ENCODE measurements at regions not wholly inside any gene's neighbourhood (a gene's known extent, or its start where the extent isn't known, plus 50 kb on each side); places are given as distances from the start of the nearest gene placed in this dataset.
"Not testable (repeated sequence)": the region's sequence is repeated elsewhere in the genome, so short reads cannot be mapped to it uniquely, and the experiment has no call there.

GRCh38 chr7:106499897-106500296 is 161.1 kb downstream of the CCDC71L start:
- no peak for ATAC-seq
- TF ChIP-seq RARB (CRISPR knock-in tag; IDR thresholded peaks at IDR 0.05) (no peak), ARNTL (CRISPR knock-in tag; IDR thresholded peaks at IDR 0.05; ENCODE audit: borderline replicate concordance, low read depth) (no peak), TSHZ2 (CRISPR knock-in tag; IDR thresholded peaks at IDR 0.05) (no peak), TOX (CRISPR knock-in tag; IDR thresholded peaks at IDR 0.05; ENCODE audit: borderline replicate concordance) (no peak), POU6F1 (CRISPR knock-in tag; IDR thresholded peaks at IDR 0.05; ENCODE audit: borderline replicate concordance, low read depth) (no peak), GLIS3 (CRISPR knock-in tag; IDR thresholded peaks at IDR 0.05) (no peak)

GRCh38 chr7:106498005-106498404 is 163.0 kb downstream of the CCDC71L start:
- not testable (repeated sequence) for ATAC-seq

GRCh38 chr7:106493041-106493731 is 167.8 kb downstream of the CCDC71L start:
- no peak for ATAC-seq
- TF ChIP-seq OSR1 (CRISPR knock-in tag; IDR thresholded peaks at IDR 0.05): no peak
- no peak for TF ChIP-seq POU6F1 (CRISPR knock-in tag; IDR thresholded peaks at IDR 0.05; ENCODE audit: borderline replicate concordance, low read depth)
- no peak for TF ChIP-seq TCF4 (CRISPR knock-in tag; IDR thresholded peaks at IDR 0.05; ENCODE audit: borderline replicate concordance)
- no peak for TF ChIP-seq ARNTL (CRISPR knock-in tag; IDR thresholded peaks at IDR 0.05; ENCODE audit: borderline replicate concordance, low read depth)
- no peak for TF ChIP-seq CSDC2 (CRISPR knock-in tag; IDR thresholded peaks at IDR 0.05)
- TF ChIP-seq ZFP30 (CRISPR knock-in tag; IDR thresholded peaks at IDR 0.05): no peak
- no peak for TF ChIP-seq ZNF70 (CRISPR knock-in tag; IDR thresholded peaks at IDR 0.05)
- TF ChIP-seq RARB (CRISPR knock-in tag; IDR thresholded peaks at IDR 0.05): no peak
- TF ChIP-seq CREB5 (CRISPR knock-in tag; IDR thresholded peaks at IDR 0.05; ENCODE audit: low read depth): no peak
- no peak for TF ChIP-seq PATZ1 (CRISPR knock-in tag; IDR thresholded peaks at IDR 0.05; ENCODE audit: borderline replicate concordance)
- no peak for TF ChIP-seq BACH2 (CRISPR knock-in tag; IDR thresholded peaks at IDR 0.05; ENCODE audit: borderline replicate concordance)

- no peak for ATAC-seq
- no peak for TF ChIP-seq PATZ1 (CRISPR knock-in tag; IDR thresholded peaks at IDR 0.05; ENCODE audit: borderline replicate concordance)
- TF ChIP-seq CSRNP3 (CRISPR knock-in tag; IDR thresholded peaks at IDR 0.05): no peak
- TF ChIP-seq POU6F1 (CRISPR knock-in tag; IDR thresholded peaks at IDR 0.05; ENCODE audit: borderline replicate concordance, low read depth): no peak
- no peak for TF ChIP-seq ZNF565 (CRISPR knock-in tag; conservative IDR thresholded peaks at IDR 0.05; ENCODE audit: low read depth)
- TF ChIP-seq ZC3H10 (CRISPR knock-in tag; IDR thresholded peaks at IDR 0.05): no peak
- no peak for TF ChIP-seq SNAI2 (CRISPR knock-in tag; IDR thresholded peaks at IDR 0.05)
- TF ChIP-seq PPARA (CRISPR knock-in tag; IDR thresholded peaks at IDR 0.05; ENCODE audit: borderline replicate concordance): no peak
- no peak for TF ChIP-seq RARB (CRISPR knock-in tag; IDR thresholded peaks at IDR 0.05)
- TF ChIP-seq ZFP3 (CRISPR knock-in tag; IDR thresholded peaks at IDR 0.05): no peak
- no peak for TF ChIP-seq ZNF8 (CRISPR knock-in tag; IDR thresholded peaks at IDR 0.05)
Observed at GRCh38 chr7:106488465-106488864, 172.5 kb downstream of the CCDC71L start.

Measured in SK-N-SH treated with all-trans-retinoic acid at 6 μM for 48 hours (cell line).